HepG2 (cell line): ENCODE measurements at regions not wholly inside any gene's neighbourhood (a gene's known extent, or its start where the extent isn't known, plus 50 kb on each side); places are given as distances from the start of the nearest gene placed in this dataset.
"Not testable (repeated sequence)": the region's sequence is repeated elsewhere in the genome, so short reads cannot be mapped to it uniquely, and the experiment has no call there.

ENCODE experiments used
- ATAC-seq: fragments of 200-7000 bp; cut with Tn5 transposase; 3 replicates; pipeline ENCODE4 v1.9.1; 2020; ENCODE audit warnings: mild to moderate bottlenecking, moderate library complexity
- BruUV-seq: library from RNA; stranded (reverse); fragments of 400-500 nt; replicated peaks from 2 replicates; lab custom pipeline; 2021; lab: Mats Ljungman, UMichigan
- CTCF ChIA-PET: fragments of 300-600 bp; formaldehyde crosslinking; extraction: SDS; loops from one replicate; lab custom pipeline; 2021; ENCODE audit warnings: low total read pairs, inconsistent platforms, low intra/inter-chr PET ratio; lab: Yijun Ruan, JAX
- POLR2A ChIA-PET: fragments of 350-600 bp; sonication (Branson Sonifier 250); formaldehyde crosslinking; loops from one replicate; lab custom pipeline; 2020; ENCODE audit warnings: antibody characterized with exemption, inconsistent platforms; lab: Yijun Ruan, JAX
- DNase-seq: peaks from one replicate; pipeline ENCODE4 v3.0.0-alpha.2; 2015; ENCODE audit warnings: low spot score
- FAIRE-seq: peaks from 3 replicates; lab custom pipeline; 2011; peaks lifted over from hg19 to GRCh38; lab: Jason Lieb, UNC
- H2AFZ ChIP-seq: one replicate; pipeline ENCODE4 v1.6.1; 2011; ENCODE audit warnings: low read length, inconsistent platforms
- H3K27ac ChIP-seq: fragments of 300-600 bp; 3 replicates; pipeline ENCODE4 v1.8.0; 2011; ENCODE audit warnings: mixed run types, mild to moderate bottlenecking, mixed read lengths, low read length, inconsistent platforms; ENCODE audit not compliant: insufficient read depth; ENCODE audit errors: extremely low read length
- H3K27me3 ChIP-seq, 2 experiments: fragments of 200-600 bp in 1 of 2; 2 replicates in 1 of 2; 3 replicates in 1 of 2; pipeline versions ENCODE4 v1.6.0 to v1.8.0; 2011; ENCODE audit warnings: low read length in 2 of 2, mild to moderate bottlenecking in 2 of 2, moderate library complexity in 2 of 2, inconsistent platforms in 1 of 2; ENCODE audit not compliant: insufficient read depth in 2 of 2, control insufficient read depth in 1 of 2
- H3K36me3 ChIP-seq, 2 experiments: fragments of 200-600 bp in 1 of 2; replicated peaks in 1 of 2; 2 replicates in 1 of 2; 3 replicates in 1 of 2; pipeline versions ENCODE4 v1.5.1 to v1.8.0; 2011; ENCODE audit warnings: low read length in 2 of 2, inconsistent platforms in 1 of 2; ENCODE audit not compliant: insufficient read depth in 2 of 2, control insufficient read depth in 1 of 2
- H3K4me1 ChIP-seq: 2 replicates; pipeline ENCODE4 v1.5.1; 2012; ENCODE audit warnings: low read length, inconsistent platforms; ENCODE audit not compliant: insufficient read depth
- H3K4me2 ChIP-seq: 2 replicates; pipeline ENCODE4 v1.6.0; 2011; ENCODE audit warnings: low read depth, low read length, inconsistent platforms
- H3K4me3 ChIP-seq, 3 experiments: fragments of 200-600 bp in 1 of 3; sonication (generic), shearing (Covaris generic) in 1 of 3; replicated peaks in 1 of 3; 2 replicates each; pipeline ENCODE4 v1.5.1; 2011 to 2016; ENCODE audit warnings: low read length in 3 of 3, inconsistent platforms in 2 of 3, low read depth in 2 of 3, mild to moderate bottlenecking in 2 of 3, control low read depth in 1 of 3, mixed read lengths in 1 of 3; ENCODE audit not compliant: insufficient read depth in 1 of 3
- H3K79me2 ChIP-seq: one replicate; pipeline ENCODE4 v1.6.1; 2011; ENCODE audit warnings: low read length, inconsistent platforms; ENCODE audit not compliant: insufficient read depth
- H3K9ac ChIP-seq: 2 replicates; pipeline ENCODE4 v1.6.0; 2011; ENCODE audit warnings: mild to moderate bottlenecking, low read depth, low read length, inconsistent platforms; ENCODE audit not compliant: insufficient read depth
- H3K9me3 ChIP-seq: 2 replicates; pipeline ENCODE4 v1.5.1; 2012; ENCODE audit warnings: mild to moderate bottlenecking, low read length
- H4K20me1 ChIP-seq: 2 replicates; pipeline ENCODE4 v1.6.0; 2011; ENCODE audit warnings: inconsistent platforms, mild to moderate bottlenecking, low read length, moderate library complexity; ENCODE audit not compliant: insufficient read depth
- CEBPB ChIP-seq: IDR thresholded peaks from 2 replicates; pipeline ENCODE4 v1.6.1; 2011; ENCODE audit warnings: low read depth, low read length, improper control_type of control experiment, borderline replicate concordance
- HDAC6 ChIP-seq: fragments of 200-600 bp; sonication (generic); IDR thresholded peaks from 2 replicates; pipeline ENCODE4 v1.7.0; 2017; ENCODE audit warnings: mild to moderate bottlenecking, antibody characterized with exemption, low read length, low read depth
- MED8 ChIP-seq: sonication (generic); formaldehyde crosslinking; IDR thresholded peaks from 2 replicates; pipeline ENCODE4 v1.8.1; 2023; ENCODE audit warnings: mild to moderate bottlenecking, missing genetic modification reagents; ENCODE audit not compliant: insufficient replicate concordance
- ZNF12 ChIP-seq: sonication (generic); formaldehyde crosslinking; IDR thresholded peaks from 2 replicates; pipeline ENCODE4 v1.5.0; 2020; ENCODE audit warnings: missing genetic modification reagents
- ZNF263 ChIP-seq: sonication (generic); formaldehyde crosslinking; IDR thresholded peaks from 2 replicates; pipeline ENCODE4 v1.4.0; 2020; ENCODE audit warnings: missing genetic modification reagents
- ZNF766 ChIP-seq: sonication (generic); formaldehyde crosslinking; IDR thresholded peaks from 2 replicates; pipeline ENCODE4 v1.5.0; 2020; ENCODE audit warnings: missing genetic modification reagents, borderline replicate concordance
- WGBS: methylation state at CpG from one replicate; pipeline ENCODE4 v1.1.6; 2017; ENCODE audit warnings: low lambda C conversion rate; 5-methylcytosine and 5-hydroxymethylcytosine counted together
- in situ Hi-C: cut with HindIII; loops from 2 replicates; pipeline ENCODE4 v1.10.0; 2017; ENCODE audit warnings: low pct_unique_long_range_greater_than_20kb; ENCODE audit not compliant: extremely low pct_ligation_motif_present
- intact Hi-C: fragments of 100-400 bp; cut with micrococcal nuclease; formaldehyde crosslinking; loops from one replicate; pipeline ENCODE4 v1.10.0; 2022; ENCODE audit not compliant: unreplicated experiment
- TF ChIP-seq, protein P1 (sequence below): IDR thresholded peaks from 2 replicates; pipeline ENCODE4 v1.6.1; 2018; ENCODE audit warnings: missing genetic modification reagents
- TF ChIP-seq, protein P2 (sequence below): sonication (generic); formaldehyde crosslinking; IDR thresholded peaks from 2 replicates; pipeline ENCODE4 v1.5.1; 2020; ENCODE audit warnings: mild to moderate bottlenecking, missing genetic modification reagents, moderate library complexity

DNA sequence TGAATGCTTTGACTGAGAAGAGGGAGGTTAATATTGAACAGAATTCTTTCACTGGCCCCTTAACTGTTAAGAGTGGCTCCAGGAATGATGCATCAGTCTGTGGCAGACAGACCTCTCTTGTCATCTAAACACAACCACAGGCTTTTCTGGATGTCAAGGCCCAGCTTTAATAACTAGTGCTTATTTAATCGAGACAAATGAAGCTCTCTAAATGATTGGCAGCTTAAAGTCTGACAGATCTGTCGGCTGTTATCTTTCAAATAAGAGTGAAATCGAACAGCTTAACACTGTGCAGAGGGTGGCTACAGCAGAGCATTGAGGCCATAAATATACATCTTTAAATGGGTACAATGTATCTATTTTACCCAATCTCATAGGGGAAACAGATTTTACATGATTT, 500.8 kb upstream of the PABPC4L start (continued):
- TF ChIP-seq, protein P1, sequence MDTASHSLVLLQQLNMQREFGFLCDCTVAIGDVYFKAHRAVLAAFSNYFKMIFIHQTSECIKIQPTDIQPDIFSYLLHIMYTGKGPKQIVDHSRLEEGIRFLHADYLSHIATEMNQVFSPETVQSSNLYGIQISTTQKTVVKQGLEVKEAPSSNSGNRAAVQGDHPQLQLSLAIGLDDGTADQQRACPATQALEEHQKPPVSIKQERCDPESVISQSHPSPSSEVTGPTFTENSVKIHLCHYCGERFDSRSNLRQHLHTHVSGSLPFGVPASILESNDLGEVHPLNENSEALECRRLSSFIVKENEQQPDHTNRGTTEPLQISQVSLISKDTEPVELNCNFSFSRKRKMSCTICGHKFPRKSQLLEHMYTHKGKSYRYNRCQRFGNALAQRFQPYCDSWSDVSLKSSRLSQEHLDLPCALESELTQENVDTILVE (CRISPR knock-in tag) = no peak
- TF ChIP-seq, protein P2, sequence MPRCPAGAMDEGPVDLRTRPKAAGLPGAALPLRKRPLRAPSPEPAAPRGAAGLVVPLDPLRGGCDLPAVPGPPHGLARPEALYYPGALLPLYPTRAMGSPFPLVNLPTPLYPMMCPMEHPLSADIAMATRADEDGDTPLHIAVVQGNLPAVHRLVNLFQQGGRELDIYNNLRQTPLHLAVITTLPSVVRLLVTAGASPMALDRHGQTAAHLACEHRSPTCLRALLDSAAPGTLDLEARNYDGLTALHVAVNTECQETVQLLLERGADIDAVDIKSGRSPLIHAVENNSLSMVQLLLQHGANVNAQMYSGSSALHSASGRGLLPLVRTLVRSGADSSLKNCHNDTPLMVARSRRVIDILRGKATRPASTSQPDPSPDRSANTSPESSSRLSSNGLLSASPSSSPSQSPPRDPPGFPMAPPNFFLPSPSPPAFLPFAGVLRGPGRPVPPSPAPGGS (CRISPR knock-in tag) = no peak
- TF ChIP-seq ZNF263 (CRISPR knock-in tag) (no peak), ZNF12 (CRISPR knock-in tag) (no peak), MED8 (CRISPR knock-in tag) (no peak), ZNF766 (no peak)

DNA sequence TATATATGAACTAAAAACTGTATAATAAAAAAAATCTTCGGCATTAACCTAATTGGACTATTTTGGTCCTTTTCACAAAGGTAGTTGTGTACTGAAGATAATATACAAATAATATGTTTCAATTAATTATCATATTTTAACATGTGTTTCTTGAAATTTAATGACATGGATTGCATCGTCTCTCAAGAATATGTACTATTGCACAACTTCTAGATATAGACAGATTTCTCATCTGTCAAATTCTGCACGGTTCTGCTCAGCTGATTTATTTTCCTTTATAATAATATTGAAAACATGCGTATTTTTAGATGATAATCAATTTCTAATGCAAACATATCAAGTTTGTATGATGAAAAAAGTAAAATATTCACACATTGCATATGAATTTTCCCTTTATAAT, 498.7 kb upstream of the PABPC4L start:
- FAIRE-seq (no peak), DNase-seq (no peak), ATAC-seq (no peak)
- Histone ChIP-seq H3K4me2 (no peak overlapping the region), H3K4me1 (no peaks in the 10 kb centered on the region), H2AFZ (no peak overlapping the region), H3K27me3 (no peaks in the 10 kb centered on the region), H3K36me3 (no peaks in the 10 kb centered on the region), H3K9me3 (no peaks in the 10 kb centered on the region), H3K27ac (no peak overlapping the region), H3K9ac (no peak overlapping the region), H3K4me3 (no peak overlapping the region), H3K79me2 (no peaks in the 10 kb centered on the region), H4K20me1 (no peaks in the 10 kb centered on the region)
- TF ChIP-seq CEBPB (peak; percentile 70), HDAC6 (no peak)
- POLR2A ChIA-PET = no interaction called here
- no TSS peak for BruUV-seq
- in situ Hi-C loops = no loop called here
- CTCF ChIA-PET = no interaction called here
- WGBS = 31% methylated on average over 4 of the region's 4 CpGs
- intact Hi-C loops = no loop called here

DNA sequence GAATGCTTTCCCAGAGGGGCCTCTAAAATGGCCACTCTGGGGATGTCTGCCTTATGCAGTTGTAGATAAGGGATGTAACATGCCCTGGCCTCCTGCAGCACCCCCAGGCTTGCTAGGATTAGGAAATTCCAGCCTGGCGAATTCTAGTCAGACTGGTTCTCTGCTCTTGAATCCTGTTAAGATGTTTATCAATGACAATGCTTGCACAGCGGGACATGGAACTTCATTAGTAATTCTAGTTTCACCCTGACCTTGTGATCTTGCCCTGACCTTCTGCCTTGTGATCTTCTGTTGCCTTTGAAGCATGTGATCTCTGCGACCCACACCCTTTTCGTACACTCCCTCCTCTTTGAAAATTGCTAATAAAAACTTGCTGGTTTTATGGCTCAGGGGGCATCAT, 497.2 kb upstream of the PABPC4L start:
- H2AFZ ChIP-seq, in situ Hi-C loops, H3K4me1 ChIP-seq, CTCF ChIA-PET, H3K9ac ChIP-seq, H3K27ac ChIP-seq, H4K20me1 ChIP-seq, H3K27me3 ChIP-seq, intact Hi-C loops, H3K4me2 ChIP-seq, POLR2A ChIA-PET, ATAC-seq, H3K36me3 ChIP-seq, DNase-seq, H3K79me2 ChIP-seq, BruUV-seq, H3K4me3 ChIP-seq, FAIRE-seq, H3K9me3 ChIP-seq: not testable (repeated sequence)
- 2% methylated on average over 2 of the region's 4 CpGs for WGBS
